Immature natural killer cell (primary cell): ENCODE measurements at regions not wholly inside any gene's neighbourhood (a gene's known extent, or its start where the extent isn't known, plus 50 kb on each side); places are given as distances from the start of the nearest gene placed in this dataset.

Experiments used
- DNase-seq, 3 donors: peaks; one replicate each; pipeline ENCODE4 v3.0.0; 2022; ENCODE audit warnings: mixed read lengths in 1 of 3
- H3K27ac Mint-ChIP-seq, 6 donors: one replicate each; pipeline ENCODE4 v1.8.0; 2020; ENCODE audit warnings: mixed read lengths in 6 of 6, mild to moderate bottlenecking in 5 of 6, inconsistent platforms in 4 of 6, moderate library complexity in 3 of 6
- H3K27me3 Mint-ChIP-seq, 3 donors: one replicate each; pipeline ENCODE4 v1.8.0; 2020 to 2021; ENCODE audit warnings: low read depth in 3 of 3, mild to moderate bottlenecking in 3 of 3, mixed read lengths in 3 of 3, moderate library complexity in 3 of 3, inconsistent platforms in 1 of 3
- H3K36me3 Mint-ChIP-seq, 3 donors: one replicate each; pipeline ENCODE4 v1.8.0; 2020; ENCODE audit warnings: mixed read lengths in 3 of 3, inconsistent platforms in 2 of 3, mild to moderate bottlenecking in 2 of 3
- H3K4me1 Mint-ChIP-seq, 2 donors: one replicate each; pipeline ENCODE4 v1.8.0; 2020; ENCODE audit warnings: inconsistent platforms in 2 of 2, mild to moderate bottlenecking in 2 of 2, mixed read lengths in 2 of 2, moderate library complexity in 1 of 2
- H3K4me3 Mint-ChIP-seq, 5 donors: one replicate each; pipeline ENCODE4 v1.8.0; 2020; ENCODE audit warnings: mild to moderate bottlenecking in 5 of 5, mixed read lengths in 5 of 5, inconsistent platforms in 3 of 5, moderate library complexity in 3 of 5
- H3K9me3 Mint-ChIP-seq, 6 donors: one replicate each; pipeline ENCODE4 v1.8.0; 2020; ENCODE audit warnings: mild to moderate bottlenecking in 6 of 6, mixed read lengths in 6 of 6, inconsistent platforms in 4 of 6, moderate library complexity in 3 of 6

GRCh38 chr21:28154121-28154520 lies 838.6 kb downstream of the LTN1 start:
- no peaks in the 10 kb centered on the region for H3K4me1 Mint-ChIP-seq
- H3K36me3 Mint-ChIP-seq = no peaks in the 10 kb centered on the region
- H3K27me3 Mint-ChIP-seq = peaks cover 0 to 1% (median 0%) of the 10 kb centered on the region in 3 donors
- no peak for DNase-seq
- no peak overlapping the region for H3K27ac Mint-ChIP-seq
- H3K9me3 Mint-ChIP-seq = peaks cover 0 to 11% (median 3%) of the 10 kb centered on the region in 6 donors
- no peak overlapping the region for H3K4me3 Mint-ChIP-seq

GRCh38 chr21:28152732-28153131 lies 839.9 kb downstream of the LTN1 start:
- Mint-ChIP-seq H3K4me1 (no peaks in the 10 kb centered on the region), H3K4me3 (no peak overlapping the region), H3K9me3 (peaks cover 0 to 5% (median 0%) of the 10 kb centered on the region in 6 donors)

GRCh38 chr21:28151758-28152157 lies 840.9 kb downstream of the LTN1 start:
- Mint-ChIP-seq H3K36me3 (no peaks in the 10 kb centered on the region), H3K27me3 (peaks cover 0 to 1% (median 0%) of the 10 kb centered on the region in 3 donors), H3K4me3 (no peak overlapping the region), H3K27ac (no peak overlapping the region), H3K9me3 (peaks cover 0 to 5% (median 0%) of the 10 kb centered on the region in 6 donors), H3K4me1 (no peaks in the 10 kb centered on the region)
- DNase-seq = no peak

More at GRCh38 chr21:28152732-28153131, 839.9 kb downstream of the LTN1 start:
- no peak for DNase-seq
- Mint-ChIP-seq H3K27me3 (peaks cover 0 to 1% (median 0%) of the 10 kb centered on the region in 3 donors), H3K36me3 (no peaks in the 10 kb centered on the region), H3K27ac (no peak overlapping the region)

- H3K4me3 Mint-ChIP-seq = no peak overlapping the region
- H3K27me3 Mint-ChIP-seq = peaks cover 0 to 1% (median 0%) of the 10 kb centered on the region in 3 donors
These were observed 841.9 kb downstream of the LTN1 start for GRCh38 chr21:28150778-28151177.

GRCh38 chr21:28148400-28149064 lies 844.1 kb downstream of the LTN1 start:
- Mint-ChIP-seq H3K27me3 (peaks cover 0 to 1% (median 0%) of the 10 kb centered on the region in 3 donors), H3K9me3 (peaks cover 0 to 5% (median 0%) of the 10 kb centered on the region in 6 donors), H3K36me3 (no peaks in the 10 kb centered on the region), H3K27ac (no peak overlapping the region), H3K4me3 (no peak overlapping the region), H3K4me1 (no peaks in the 10 kb centered on the region)
- DNase-seq = no peak

More at GRCh38 chr21:28150778-28151177, 841.9 kb downstream of the LTN1 start:
- H3K27ac Mint-ChIP-seq = no peak overlapping the region
- H3K9me3 Mint-ChIP-seq = peaks cover 0 to 5% (median 0%) of the 10 kb centered on the region in 6 donors
- no peak for DNase-seq
- H3K36me3 Mint-ChIP-seq = no peaks in the 10 kb centered on the region
- no peaks in the 10 kb centered on the region for H3K4me1 Mint-ChIP-seq

GRCh38 chr21:28144653-28145052 lies 848.0 kb downstream of the LTN1 start:
- Mint-ChIP-seq H3K4me1 (no peaks in the 10 kb centered on the region), H3K27me3 (no peaks in the 10 kb centered on the region), H3K9me3 (peaks cover 0 to 2% (median 0%) of the 10 kb centered on the region in 6 donors), H3K36me3 (no peaks in the 10 kb centered on the region), H3K4me3 (no peak overlapping the region), H3K27ac (no peak overlapping the region)
- no peak for DNase-seq

- no peaks in the 10 kb centered on the region for H3K27me3 Mint-ChIP-seq
- H3K9me3 Mint-ChIP-seq = peaks cover 0 to 2% (median 0%) of the 10 kb centered on the region in 6 donors
- no peaks in the 10 kb centered on the region for H3K36me3 Mint-ChIP-seq
- no peak for DNase-seq
- no peak overlapping the region for H3K27ac Mint-ChIP-seq
- no peaks in the 10 kb centered on the region for H3K4me1 Mint-ChIP-seq
- no peak overlapping the region for H3K4me3 Mint-ChIP-seq
These were observed 848.6 kb downstream of the LTN1 start for GRCh38 chr21:28144089-28144488.

- no peaks in the 10 kb centered on the region for H3K27me3 Mint-ChIP-seq
- no peaks in the 10 kb centered on the region for H3K4me1 Mint-ChIP-seq
- H3K4me3 Mint-ChIP-seq = no peak overlapping the region
- no peak for DNase-seq
- H3K27ac Mint-ChIP-seq = no peak overlapping the region
- peaks cover 0 to 4% (median 0%) of the 10 kb centered on the region in 6 donors for H3K9me3 Mint-ChIP-seq
- no peaks in the 10 kb centered on the region for H3K36me3 Mint-ChIP-seq
These were observed 850.0 kb downstream of the LTN1 start for GRCh38 chr21:28142697-28143096.

GRCh38 chr21:28138272-28138671 lies 854.4 kb downstream of the LTN1 start:
- Mint-ChIP-seq H3K4me1 (no peaks in the 10 kb centered on the region), H3K4me3 (no peak overlapping the region), H3K27ac (no peak overlapping the region), H3K9me3 (peaks cover 0 to 10% (median 3%) of the 10 kb centered on the region in 6 donors), H3K36me3 (no peaks in the 10 kb centered on the region), H3K27me3 (peaks cover 0 to 2% (median 0%) of the 10 kb centered on the region in 3 donors)
- no peak for DNase-seq

GRCh38 chr21:28136656-28137255 lies 855.9 kb downstream of the LTN1 start:
- H3K27ac Mint-ChIP-seq = no peak overlapping the region
- no peak for DNase-seq

GRCh38 chr21:28135646-28136045 lies 857.0 kb downstream of the LTN1 start:
- H3K27me3 Mint-ChIP-seq = peaks cover 0 to 2% (median 0%) of the 10 kb centered on the region in 3 donors
- H3K4me1 Mint-ChIP-seq = no peaks in the 10 kb centered on the region
- no peaks in the 10 kb centered on the region for H3K36me3 Mint-ChIP-seq
- no peak overlapping the region for H3K27ac Mint-ChIP-seq
- DNase-seq = no peak
- H3K9me3 Mint-ChIP-seq = peaks cover 8 to 33% (median 15%) of the 10 kb centered on the region in 6 donors
- H3K4me3 Mint-ChIP-seq = no peak overlapping the region

More at GRCh38 chr21:28136656-28137255, 855.9 kb downstream of the LTN1 start:
- no peak overlapping the region for H3K4me3 Mint-ChIP-seq
- peaks cover 0 to 2% (median 0%) of the 10 kb centered on the region in 3 donors for H3K27me3 Mint-ChIP-seq
- H3K36me3 Mint-ChIP-seq = no peaks in the 10 kb centered on the region
- peaks cover 5 to 23% (median 10%) of the 10 kb centered on the region in 6 donors for H3K9me3 Mint-ChIP-seq
- H3K4me1 Mint-ChIP-seq = no peaks in the 10 kb centered on the region

- H3K9me3 Mint-ChIP-seq = peaks cover 8 to 33% (median 13%) of the 10 kb centered on the region in 6 donors
- no peaks in the 10 kb centered on the region for H3K4me1 Mint-ChIP-seq
- no peak overlapping the region for H3K27ac Mint-ChIP-seq
- no peak overlapping the region for H3K4me3 Mint-ChIP-seq
- H3K36me3 Mint-ChIP-seq = no peaks in the 10 kb centered on the region
- no peak for DNase-seq
- peaks cover 0 to 2% (median 0%) of the 10 kb centered on the region in 3 donors for H3K27me3 Mint-ChIP-seq
These were observed 859.6 kb downstream of the LTN1 start for GRCh38 chr21:28133116-28133515.

- no peaks in the 10 kb centered on the region for H3K4me1 Mint-ChIP-seq
- no peak for DNase-seq
- H3K27me3 Mint-ChIP-seq = peaks cover 0 to 2% (median 0%) of the 10 kb centered on the region in 3 donors
- peaks cover 8 to 33% (median 15%) of the 10 kb centered on the region in 6 donors for H3K9me3 Mint-ChIP-seq
- H3K27ac Mint-ChIP-seq = no peak overlapping the region
- H3K36me3 Mint-ChIP-seq = no peaks in the 10 kb centered on the region
- no peak overlapping the region for H3K4me3 Mint-ChIP-seq
These were observed 860.0 kb downstream of the LTN1 start for GRCh38 chr21:28132713-28133112.

- Mint-ChIP-seq H3K4me1 (no peaks in the 10 kb centered on the region), H3K4me3 (no peak overlapping the region), H3K36me3 (no peaks in the 10 kb centered on the region), H3K9me3 (peaks cover 0 to 15% (median 12%) of the 10 kb centered on the region in 6 donors), H3K27me3 (no peaks in the 10 kb centered on the region), H3K27ac (no peak overlapping the region)
- DNase-seq = no peak
These were observed 865.4 kb downstream of the LTN1 start for GRCh38 chr21:28127175-28127785.
